ENCODE measurements at regions not wholly inside any gene's neighbourhood (a gene's known extent, or its start where the extent isn't known, plus 50 kb on each side); places are given as distances from the start of the nearest gene placed in this dataset.
"Not testable (repeated sequence)": the region's sequence is repeated elsewhere in the genome, so short reads cannot be mapped to it uniquely, and the experiment has no call there.

GRCh38 chr12:83256562-83256961 is 569.9 kb downstream of the TMTC2 start:
- ATAC-seq (ENCODE audit: low FRiP score) = no peak
- no peak for TF ChIP-seq CTCF (IDR thresholded peaks at IDR 0.05)
- no peak for DNase-seq (ENCODE audit: low spot score)

GRCh38 chr12:83250866-83251265 is 564.2 kb downstream of the TMTC2 start:
- no peak for TF ChIP-seq CTCF (IDR thresholded peaks at IDR 0.05)
- ATAC-seq (ENCODE audit: low FRiP score) (no peak), DNase-seq (ENCODE audit: low spot score) (no peak)

DNA sequence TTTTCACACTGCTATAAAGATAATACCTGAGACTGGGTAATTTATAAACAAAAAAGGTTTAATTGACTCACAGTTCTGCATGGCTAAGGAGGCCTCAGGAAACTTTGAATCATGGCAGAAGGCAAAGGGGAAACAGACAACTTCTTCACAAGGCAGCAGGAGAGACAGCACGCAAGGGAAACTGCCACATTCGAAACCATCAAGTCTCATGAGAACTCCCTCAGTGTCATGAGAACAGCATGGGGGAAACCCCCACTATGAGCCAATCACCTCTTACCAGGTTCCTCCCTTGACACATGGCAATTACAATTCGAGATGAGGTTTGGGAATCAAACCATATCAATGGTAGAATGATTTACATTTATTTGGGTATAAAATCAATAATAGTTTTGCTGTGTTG is 558.5 kb downstream of the TMTC2 start:
- ATAC-seq (ENCODE audit: low FRiP score) (no peak), DNase-seq (ENCODE audit: low spot score) (no peak)
- TF ChIP-seq CTCF (IDR thresholded peaks at IDR 0.05) = no peak

DNA sequence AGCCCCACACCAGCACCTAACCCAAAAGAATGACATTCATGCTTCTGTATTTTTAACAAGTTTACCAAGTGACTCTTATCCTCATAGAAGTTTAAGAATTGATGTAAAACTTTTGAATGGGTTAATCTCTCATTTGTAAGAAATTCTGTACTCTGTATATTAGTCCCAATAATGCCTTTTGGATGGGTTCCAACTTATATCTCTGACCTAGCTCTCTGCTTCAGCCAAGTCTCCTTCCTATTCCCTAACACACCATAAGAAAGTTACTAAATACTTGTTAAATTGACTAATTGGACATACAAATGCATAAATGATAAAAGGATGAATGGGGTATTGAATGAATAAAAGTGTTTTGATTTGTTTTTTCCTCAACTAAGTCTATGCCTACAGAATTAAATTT is 557.3 kb downstream of the TMTC2 start:
- no peak for TF ChIP-seq CTCF (IDR thresholded peaks at IDR 0.05)
- DNase-seq (ENCODE audit: low spot score) = no peak
- no peak for ATAC-seq (ENCODE audit: low FRiP score)

DNA sequence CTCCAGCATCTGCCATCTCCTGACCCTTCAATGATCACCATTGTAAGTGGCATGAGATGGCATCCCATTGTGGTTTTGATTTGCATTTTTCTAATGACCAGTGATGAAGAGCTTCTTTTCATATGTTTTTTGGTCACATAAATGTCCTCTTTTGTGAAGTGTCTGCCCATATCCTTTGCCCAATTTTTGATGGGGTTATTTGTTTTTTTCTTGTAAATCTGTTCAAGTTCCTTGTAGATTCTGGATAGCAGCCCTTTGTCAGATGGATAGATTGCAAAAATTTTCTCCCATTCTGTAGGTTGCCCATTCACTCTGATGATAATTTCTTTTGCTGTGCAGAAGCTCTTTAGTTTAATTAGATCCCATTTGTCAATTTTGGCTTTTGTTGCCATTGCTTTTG is 547.3 kb downstream of the TMTC2 start:
- not testable (repeated sequence) for DNase-seq (ENCODE audit: low spot score); ATAC-seq (ENCODE audit: low FRiP score)

- DNase-seq (ENCODE audit: low spot score); ATAC-seq (ENCODE audit: low FRiP score): not testable (repeated sequence)
These were observed 540.3 kb downstream of the TMTC2 start for GRCh38 chr12:83226960-83227359.

- DNase-seq (ENCODE audit: low spot score) (no peak), ATAC-seq (ENCODE audit: low FRiP score) (no peak)
- no peak for TF ChIP-seq CTCF (IDR thresholded peaks at IDR 0.05)
These were observed 539.1 kb downstream of the TMTC2 start for GRCh38 chr12:83225806-83226205.

DNA sequence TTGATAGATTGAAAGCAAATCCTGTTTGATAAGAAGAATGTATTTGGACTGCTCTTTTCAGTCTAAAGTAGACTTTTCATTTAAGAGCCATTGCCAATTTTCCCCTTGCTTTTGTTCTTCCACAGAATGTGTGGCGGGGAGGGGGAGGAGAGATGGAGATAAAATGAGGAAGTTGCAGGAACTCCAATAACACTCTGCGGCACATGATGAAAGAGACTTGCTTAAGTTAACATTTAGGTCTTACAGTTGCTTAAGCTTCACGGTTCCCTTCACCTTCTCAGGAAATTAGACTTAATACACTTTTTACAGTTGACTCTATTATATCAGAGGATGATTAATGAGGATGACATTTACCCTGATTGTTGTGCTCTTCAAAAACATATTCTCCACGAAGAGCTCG is 537.3 kb downstream of the TMTC2 start:
- ATAC-seq (ENCODE audit: low FRiP score) (no peak), DNase-seq (ENCODE audit: low spot score) (no peak)
- TF ChIP-seq CTCF (IDR thresholded peaks at IDR 0.05) = no peak
